Keratinocyte (primary cell): ENCODE measurements at regions not wholly inside any gene's neighbourhood (a gene's known extent, or its start where the extent isn't known, plus 50 kb on each side); places are given as distances from the start of the nearest gene placed in this dataset.

Experiments
- CTCF ChIP-seq, 3 experiments: IDR thresholded peaks in 1 of 3; conservative IDR thresholded peaks in 1 of 3; optimal IDR thresholded peaks in 1 of 3; 2 replicates in 2 of 3; 3 replicates in 1 of 3; pipeline versions ENCODE3 to v1.5.1; 2011; ENCODE audit warnings: low read length in 3 of 3, mild to moderate bottlenecking in 3 of 3, moderate library complexity in 2 of 3, control low read depth in 1 of 3, inconsistent platforms in 1 of 3; ENCODE audit not compliant: insufficient read depth in 2 of 3; ENCODE audit errors: extremely low read depth in 1 of 3
- EZH2 ChIP-seq: IDR thresholded peaks from one replicate; pipeline ENCODE4 v1.6.1; 2012; ENCODE audit warnings: inconsistent platforms, mild to moderate bottlenecking, low read length, moderate library complexity

GRCh38 chr3:80247766-80248165 is 480.0 kb upstream of the ROBO1 start:
- TF ChIP-seq CTCF (optimal IDR thresholded peaks at IDR 0.05 in 1 of 3, IDR thresholded peaks at IDR 0.05 in 1 of 3, conservative IDR thresholded peaks at IDR 0.05 in 1 of 3; ENCODE audit: extremely low read depth in 1 of 3, insufficient read depth in 2 of 3, low read length in 3 of 3): no peak
- TF ChIP-seq EZH2: no peak
